Subcutaneous abdominal adipose tissue (tissue), 5 donors: ENCODE measurements at regions not wholly inside any gene's neighbourhood (a gene's known extent, or its start where the extent isn't known, plus 50 kb on each side); places are given as distances from the start of the nearest gene placed in this dataset.

Experiments
- H3K27ac ChIP-seq: one replicate; pipeline ENCODE4 v1.7.0; 2013; ENCODE audit warnings: low read depth, mild to moderate bottlenecking, inconsistent platforms, low read length, moderate library complexity
- H3K27me3 ChIP-seq, 5 donors: one replicate each; pipeline ENCODE4 v1.7.0; 2013; ENCODE audit warnings: low read length in 5 of 5, inconsistent platforms in 1 of 5; ENCODE audit not compliant: control insufficient read depth in 5 of 5, insufficient read depth in 4 of 5
- H3K36me3 ChIP-seq, 5 donors: one replicate each; pipeline ENCODE4 v1.7.0; 2013; ENCODE audit warnings: low read length in 5 of 5; ENCODE audit not compliant: control insufficient read depth in 5 of 5, insufficient read depth in 5 of 5
- H3K4me1 ChIP-seq, 5 donors: one replicate each; pipeline ENCODE4 v1.7.0; 2013; ENCODE audit warnings: low read length in 5 of 5, mild to moderate bottlenecking in 3 of 5, moderate library complexity in 1 of 5; ENCODE audit not compliant: control insufficient read depth in 5 of 5, insufficient read depth in 5 of 5
- H3K4me3 ChIP-seq, 5 donors: one replicate each; pipeline ENCODE4 v1.7.0; 2013; ENCODE audit warnings: low read length in 5 of 5, low read depth in 1 of 5
- H3K9ac ChIP-seq, 5 donors: one replicate each; pipeline ENCODE4 v1.7.0; 2013; ENCODE audit warnings: low read length in 5 of 5, mild to moderate bottlenecking in 4 of 5, moderate library complexity in 3 of 5
- H3K9me3 ChIP-seq, 5 donors: one replicate each; pipeline ENCODE4 v1.7.0; 2013; ENCODE audit warnings: low read length in 5 of 5; ENCODE audit not compliant: control insufficient read depth in 5 of 5
- donor health status: healthy.
- donor health status: healthy.
- donor health status: healthy.
- donor health status: healthy.
- donor health status: healthy.

DNA sequence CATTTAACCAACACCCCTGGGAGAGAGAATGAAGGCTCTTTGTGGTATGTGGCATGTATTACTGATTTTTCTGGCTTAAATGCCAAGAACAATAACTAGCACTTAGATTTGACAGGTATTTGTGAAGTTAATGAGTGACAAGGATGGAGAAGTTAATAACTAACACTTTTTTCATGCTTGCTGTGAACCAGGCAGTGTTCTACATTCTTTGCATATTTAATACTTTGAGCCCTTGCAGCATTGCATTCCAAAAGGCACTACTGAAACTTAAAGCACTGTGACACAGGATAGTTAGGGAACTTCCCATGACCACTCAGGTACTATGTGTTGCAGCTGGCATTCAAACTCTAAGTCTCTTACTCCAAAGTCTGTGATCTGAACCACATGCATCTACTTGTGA, 650.6 kb downstream of the ZPLD1 start:
- no peaks in the 10 kb centered on the region for H3K36me3 ChIP-seq
- no peaks in the 10 kb centered on the region for H3K9me3 ChIP-seq
- H3K4me3 ChIP-seq: no peak overlapping the region
- H3K9ac ChIP-seq: no peak overlapping the region
- H3K4me1 ChIP-seq: no peaks in the 10 kb centered on the region
- H3K27ac ChIP-seq: no peak overlapping the region
- H3K27me3 ChIP-seq: no peaks in the 10 kb centered on the region

DNA sequence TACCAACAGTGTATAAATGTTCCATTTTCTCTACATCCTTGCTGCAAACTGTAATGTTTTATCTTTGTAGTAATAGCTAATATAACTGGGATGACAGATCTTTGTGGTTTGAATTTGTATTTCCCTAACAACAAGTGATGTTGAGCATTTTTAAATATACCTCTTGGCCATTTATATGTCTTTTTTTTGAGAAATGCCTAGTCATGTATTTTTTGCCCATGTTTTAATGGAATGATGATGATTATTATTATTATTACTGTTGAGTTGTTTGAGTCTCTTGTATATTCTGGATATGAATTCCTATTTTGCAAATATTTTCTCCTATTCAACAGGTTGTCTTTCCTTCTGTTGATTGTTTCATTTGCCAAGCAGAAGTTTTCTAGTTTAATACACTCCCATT, 654.9 kb downstream of the ZPLD1 start:
- H3K27ac ChIP-seq: no peak overlapping the region

DNA sequence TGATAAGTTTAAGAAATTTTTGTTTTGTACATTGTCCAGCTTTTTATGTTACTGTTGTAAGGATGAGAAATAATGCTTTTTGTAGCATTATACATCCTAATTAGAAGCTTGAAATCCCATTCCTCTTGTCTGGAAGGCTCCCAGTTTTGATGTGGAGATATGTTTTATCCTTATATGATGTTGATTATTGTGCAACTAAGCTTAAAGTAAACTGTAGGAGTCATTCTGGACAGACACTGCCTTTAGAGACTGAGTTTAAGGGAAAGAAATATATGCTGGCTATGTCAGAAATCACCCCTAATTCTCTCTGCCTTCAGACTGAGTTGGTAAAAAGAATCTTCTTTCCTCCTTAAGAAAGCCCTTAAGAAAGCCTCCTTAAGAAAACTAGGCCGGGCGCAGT, 670.4 kb downstream of the ZPLD1 start:
- Histone ChIP-seq H3K27me3 (no peaks in the 10 kb centered on the region), H3K9me3 (no peaks in the 10 kb centered on the region), H3K9ac (no peak overlapping the region), H3K4me1 (peaks cover 0 to 4% (median 0%) of the 10 kb centered on the region in 5 donors), H3K36me3 (no peaks in the 10 kb centered on the region), H3K4me3 (no peak overlapping the region), H3K27ac (no peak overlapping the region)

More for the DNA sequence above, 654.9 kb downstream of the ZPLD1 start:
- no peak overlapping the region for H3K9ac ChIP-seq
- H3K36me3 ChIP-seq: no peaks in the 10 kb centered on the region
- H3K4me3 ChIP-seq: no peak overlapping the region
- H3K9me3 ChIP-seq: peaks cover 0 to 3% (median 0%) of the 10 kb centered on the region in 5 donors
- H3K4me1 ChIP-seq: no peaks in the 10 kb centered on the region
- H3K27me3 ChIP-seq: no peaks in the 10 kb centered on the region

DNA sequence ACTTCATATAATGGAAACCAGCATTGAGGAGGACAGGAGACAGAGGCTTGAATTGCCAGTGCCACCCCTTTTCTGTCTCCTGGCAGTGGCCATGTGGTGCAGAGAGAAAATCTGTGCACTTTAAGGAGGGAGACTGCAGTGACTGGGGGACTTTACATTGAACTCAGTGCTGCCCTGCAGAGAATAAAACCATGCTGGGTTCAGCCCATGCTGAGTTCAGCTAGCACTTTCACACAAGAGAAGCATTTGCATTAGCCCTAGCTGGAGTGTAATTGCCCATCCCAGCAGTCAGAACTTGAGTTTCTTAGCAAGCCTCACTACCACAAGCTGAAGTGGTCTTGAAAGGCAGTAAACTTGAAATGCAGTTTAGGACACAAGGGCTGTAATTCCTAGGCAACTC, 677.5 kb downstream of the ZPLD1 start:
- H3K27ac ChIP-seq: no peak overlapping the region
- H3K4me3 ChIP-seq: no peak overlapping the region
- H3K9ac ChIP-seq: no peak overlapping the region
- no peaks in the 10 kb centered on the region for H3K27me3 ChIP-seq
- no peaks in the 10 kb centered on the region for H3K36me3 ChIP-seq
- H3K9me3 ChIP-seq: no peaks in the 10 kb centered on the region
- no peaks in the 10 kb centered on the region for H3K4me1 ChIP-seq

DNA sequence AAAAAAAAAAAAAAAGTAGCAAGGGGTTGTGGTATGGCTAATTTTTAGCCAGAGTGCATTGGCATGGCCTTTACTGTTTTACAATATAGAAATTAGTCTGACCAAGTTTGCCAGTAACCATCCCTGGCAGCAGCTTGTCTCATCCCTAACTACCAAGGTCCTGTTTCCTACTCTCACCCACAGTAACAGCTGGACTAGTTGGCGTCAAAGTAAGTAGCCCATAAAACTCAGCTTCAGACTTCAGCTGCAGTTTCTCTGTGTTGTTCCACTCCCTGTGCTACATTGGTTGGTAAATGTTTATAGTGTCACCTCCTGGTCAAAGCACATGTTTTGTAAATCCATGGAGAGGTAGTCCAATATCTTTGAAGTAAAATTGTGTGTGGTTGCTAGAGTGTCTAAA, 691.3 kb downstream of the ZPLD1 start:
- no peaks in the 10 kb centered on the region for H3K27me3 ChIP-seq
- H3K9ac ChIP-seq: no peak overlapping the region
- no peak overlapping the region for H3K4me3 ChIP-seq
- no peaks in the 10 kb centered on the region for H3K4me1 ChIP-seq
- no peaks in the 10 kb centered on the region for H3K36me3 ChIP-seq
- no peak overlapping the region for H3K27ac ChIP-seq
- no peaks in the 10 kb centered on the region for H3K9me3 ChIP-seq

DNA sequence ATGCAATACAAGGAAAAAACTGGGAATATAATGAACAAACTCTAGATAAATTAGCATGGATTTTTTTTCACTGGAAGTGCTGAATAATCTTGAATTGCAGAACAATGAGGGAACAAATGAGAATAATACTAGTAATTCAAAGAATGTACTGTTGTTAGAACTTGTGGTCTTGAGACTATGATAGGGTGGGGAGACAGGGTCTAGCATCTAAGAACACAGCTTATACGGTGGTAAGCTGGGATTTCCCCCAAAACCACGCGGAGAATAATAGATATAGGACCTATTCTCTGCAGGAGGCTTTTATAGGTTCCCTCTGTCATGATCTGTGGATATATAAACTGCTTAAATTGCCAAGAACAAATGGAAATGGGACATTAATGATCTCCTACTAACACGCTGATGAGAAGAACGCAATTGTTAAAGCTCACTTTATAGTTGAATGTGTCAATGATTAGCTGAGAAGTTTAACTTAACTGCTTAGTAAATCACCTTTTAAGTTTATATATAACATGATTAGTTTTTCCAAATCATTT, 692.3 kb downstream of the ZPLD1 start:
- Histone ChIP-seq H3K4me3 (no peak overlapping the region), H3K9me3 (no peaks in the 10 kb centered on the region), H3K27ac (no peak overlapping the region), H3K27me3 (no peaks in the 10 kb centered on the region), H3K9ac (no peak overlapping the region), H3K36me3 (no peaks in the 10 kb centered on the region), H3K4me1 (no peaks in the 10 kb centered on the region)

DNA sequence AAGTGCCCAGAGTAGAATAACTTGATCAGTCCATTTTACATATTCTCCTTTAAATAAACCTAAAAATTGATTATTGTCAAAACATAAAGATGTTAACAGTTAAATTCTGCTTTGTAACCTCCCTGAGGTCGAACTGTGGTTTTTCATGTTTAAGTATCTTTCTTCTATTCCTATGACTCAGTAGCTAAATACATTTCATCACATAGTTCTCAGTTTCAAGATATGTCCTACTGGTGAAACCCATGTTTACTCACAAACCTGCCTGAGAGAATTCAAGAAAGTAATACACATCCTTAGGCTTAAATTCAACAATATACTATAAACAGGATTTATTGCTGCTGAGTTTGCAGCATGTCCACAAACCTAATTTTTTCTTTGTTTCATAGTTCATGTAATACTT, 692.9 kb downstream of the ZPLD1 start:
- no peak overlapping the region for H3K9ac ChIP-seq
- H3K4me1 ChIP-seq: no peaks in the 10 kb centered on the region
- no peaks in the 10 kb centered on the region for H3K27me3 ChIP-seq
- no peak overlapping the region for H3K27ac ChIP-seq
- no peaks in the 10 kb centered on the region for H3K9me3 ChIP-seq
- no peaks in the 10 kb centered on the region for H3K36me3 ChIP-seq
- no peak overlapping the region for H3K4me3 ChIP-seq

DNA sequence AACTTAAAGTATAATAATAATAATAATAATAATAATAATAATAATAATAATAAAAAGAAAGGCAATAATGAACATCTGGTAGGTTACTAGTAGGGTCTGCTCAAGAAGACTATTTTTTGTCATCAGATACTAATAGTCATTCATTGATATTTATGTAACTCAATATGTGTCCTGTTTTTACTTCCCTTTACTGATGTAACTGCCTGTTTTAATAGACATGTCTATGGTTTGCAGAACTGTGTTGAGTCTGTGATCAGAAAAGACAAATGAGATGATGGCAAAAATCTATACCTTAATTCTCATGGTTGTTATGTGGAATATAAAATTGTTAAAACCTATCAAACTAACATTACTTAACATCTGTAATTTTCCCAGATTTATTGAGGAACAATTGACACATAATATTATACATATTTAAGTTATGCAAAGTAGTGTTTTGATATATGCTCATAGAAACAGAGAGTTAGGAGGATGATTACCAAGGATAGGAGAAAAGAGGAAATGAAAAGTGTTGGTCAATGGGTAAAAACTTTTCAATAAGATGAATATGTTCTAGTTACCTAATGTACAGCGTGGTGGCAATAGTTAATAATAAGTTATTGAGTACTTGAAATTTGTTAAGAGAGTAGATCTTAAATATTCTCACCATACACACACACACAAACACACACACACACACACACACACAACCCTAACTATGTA, 699.4 kb downstream of the ZPLD1 start:
- Histone ChIP-seq H3K4me3 (no peak overlapping the region), H3K9ac (no peak overlapping the region), H3K27me3 (no peaks in the 10 kb centered on the region), H3K4me1 (no peaks in the 10 kb centered on the region), H3K9me3 (no peaks in the 10 kb centered on the region), H3K36me3 (no peaks in the 10 kb centered on the region), H3K27ac (no peak overlapping the region)

DNA sequence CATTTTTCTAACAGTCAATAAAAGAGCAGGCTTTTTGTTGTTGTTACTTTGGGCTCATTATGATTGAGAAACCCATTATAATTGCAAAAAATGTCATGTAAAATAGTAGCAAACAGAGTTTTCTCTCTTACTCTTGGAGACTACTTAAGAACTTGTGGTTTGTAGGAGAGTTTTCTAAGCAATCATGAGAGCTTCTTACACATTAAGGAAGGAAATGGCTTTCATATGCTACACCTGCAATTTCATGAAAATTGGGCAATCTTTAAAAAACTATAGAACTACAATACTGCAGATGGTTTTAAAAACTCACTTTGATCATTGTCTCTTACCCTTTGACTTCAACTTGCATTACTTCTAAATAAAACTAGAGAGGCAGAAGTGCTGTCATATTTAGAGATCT, 701.8 kb downstream of the ZPLD1 start:
- H3K9ac ChIP-seq: peak overlapping the region in 1 of 5 donors; percentile 30
- H3K9me3 ChIP-seq: no peaks in the 10 kb centered on the region
- no peaks in the 10 kb centered on the region for H3K36me3 ChIP-seq
- no peak overlapping the region for H3K4me3 ChIP-seq
- no peaks in the 10 kb centered on the region for H3K4me1 ChIP-seq
- no peak overlapping the region for H3K27ac ChIP-seq
- H3K27me3 ChIP-seq: no peaks in the 10 kb centered on the region

DNA sequence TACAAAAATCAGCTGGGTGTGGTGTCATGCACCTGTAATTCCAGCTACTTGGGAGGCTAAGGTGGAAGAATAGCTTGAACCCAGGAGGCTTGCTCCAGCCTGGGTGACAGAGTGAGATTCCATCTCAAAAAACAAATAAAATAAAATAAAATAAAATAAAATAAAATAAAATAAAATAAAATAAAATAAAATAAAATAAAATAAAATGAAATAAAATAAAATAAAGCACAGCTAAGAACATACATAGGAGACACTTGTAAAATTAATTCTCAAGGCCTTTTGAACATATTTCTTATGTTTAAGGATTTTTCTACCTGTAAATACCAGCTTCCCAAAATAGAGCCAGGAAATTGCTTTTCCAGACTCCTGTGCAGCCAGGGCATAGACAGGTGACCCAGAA, 703.0 kb downstream of the ZPLD1 start:
- no peaks in the 10 kb centered on the region for H3K4me1 ChIP-seq
- H3K27ac ChIP-seq: no peak overlapping the region
- H3K36me3 ChIP-seq: no peaks in the 10 kb centered on the region
- no peak overlapping the region for H3K9ac ChIP-seq
- H3K9me3 ChIP-seq: no peaks in the 10 kb centered on the region
- no peak overlapping the region for H3K4me3 ChIP-seq
- H3K27me3 ChIP-seq: no peaks in the 10 kb centered on the region
